ENCODE measurements at regions not wholly inside any gene's neighbourhood (a gene's known extent, or its start where the extent isn't known, plus 50 kb on each side); places are given as distances from the start of the nearest gene placed in this dataset.

- DNase-seq: no peak
These were observed 217.0 kb downstream of the SPRY2 start for GRCh38 chr13:80123945-80124344.

- DNase-seq: no peak
These were observed 219.9 kb downstream of the SPRY2 start for GRCh38 chr13:80121038-80121437.

DNA sequence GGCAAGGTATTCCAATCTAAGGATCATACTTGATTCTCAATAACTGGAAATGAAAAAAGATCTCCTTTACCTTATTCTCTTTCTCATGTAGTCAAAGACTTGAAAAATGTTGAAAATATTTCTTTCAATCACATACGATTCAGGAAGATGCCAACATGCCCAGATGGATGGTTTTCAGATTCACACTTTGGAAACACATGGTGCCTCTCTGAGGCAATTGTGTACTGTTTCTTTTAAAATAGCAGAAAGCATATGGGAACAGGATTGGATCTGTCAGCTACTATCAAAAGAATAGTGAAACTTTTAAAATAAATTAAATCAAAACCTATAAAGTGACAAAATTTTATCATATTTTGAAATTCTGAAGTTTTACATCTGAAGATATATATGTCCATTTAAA is 222.4 kb downstream of the SPRY2 start:
- no peak for DNase-seq

DNA sequence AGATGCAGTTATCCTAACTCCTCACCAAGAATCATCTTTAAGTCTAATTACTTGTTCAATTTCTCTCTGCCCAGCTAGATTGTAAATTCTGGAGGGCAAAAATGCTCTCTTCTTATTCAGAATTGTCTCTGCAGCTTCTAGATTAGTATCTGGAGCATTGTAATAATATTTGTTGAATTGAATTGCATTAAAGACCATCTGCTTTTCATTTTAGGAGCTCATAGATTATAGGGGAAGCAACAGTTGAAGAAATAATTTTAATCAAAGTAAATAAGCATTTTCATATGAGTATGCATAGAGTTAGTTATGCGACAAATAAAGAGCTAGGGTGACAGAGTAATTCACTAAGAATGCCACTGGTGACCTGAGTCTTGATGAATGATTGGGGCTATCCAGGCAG is 222.8 kb downstream of the SPRY2 start:
- no peak for DNase-seq

- no peak for DNase-seq
These were observed 223.4 kb downstream of the SPRY2 start for GRCh38 chr13:80117515-80117914.

DNA sequence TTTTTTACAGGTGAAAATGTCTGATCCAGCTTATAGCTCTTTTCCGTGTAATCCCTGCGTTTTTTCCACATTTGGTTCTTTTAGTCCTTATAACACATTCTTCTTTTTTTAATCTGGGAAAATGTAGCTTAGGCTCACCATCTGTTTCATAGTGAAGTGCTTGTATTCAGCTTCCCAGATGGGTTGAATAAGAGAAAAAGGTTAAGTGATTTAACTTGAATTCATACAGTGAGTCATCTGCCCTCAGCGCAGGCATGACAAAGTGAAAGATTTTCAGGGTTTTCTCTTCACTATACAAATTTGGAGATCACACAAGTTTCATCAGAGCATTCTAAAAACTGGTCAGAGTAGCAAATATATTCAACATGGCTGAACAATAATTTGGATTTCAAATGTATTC is 224.8 kb downstream of the SPRY2 start:
- no peak for DNase-seq

DNA sequence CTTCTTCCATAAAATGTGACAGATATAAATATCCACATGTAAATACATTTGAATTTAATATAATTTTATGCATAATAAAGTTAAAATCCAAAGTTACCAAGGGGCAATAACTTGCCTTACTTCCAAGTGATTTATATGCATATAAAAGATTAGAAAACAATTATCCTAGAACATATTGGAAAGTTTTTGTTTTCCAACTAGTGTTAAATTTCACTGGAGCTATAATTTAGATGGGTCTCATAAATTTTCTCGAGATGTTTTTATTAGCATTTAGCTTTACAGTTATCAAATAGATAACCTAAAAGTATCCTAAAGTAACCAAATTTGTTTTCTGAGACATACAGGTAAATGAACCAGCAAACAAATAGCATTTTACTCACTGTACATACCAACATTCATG is 225.3 kb downstream of the SPRY2 start:
- DNase-seq: no peak

DNA sequence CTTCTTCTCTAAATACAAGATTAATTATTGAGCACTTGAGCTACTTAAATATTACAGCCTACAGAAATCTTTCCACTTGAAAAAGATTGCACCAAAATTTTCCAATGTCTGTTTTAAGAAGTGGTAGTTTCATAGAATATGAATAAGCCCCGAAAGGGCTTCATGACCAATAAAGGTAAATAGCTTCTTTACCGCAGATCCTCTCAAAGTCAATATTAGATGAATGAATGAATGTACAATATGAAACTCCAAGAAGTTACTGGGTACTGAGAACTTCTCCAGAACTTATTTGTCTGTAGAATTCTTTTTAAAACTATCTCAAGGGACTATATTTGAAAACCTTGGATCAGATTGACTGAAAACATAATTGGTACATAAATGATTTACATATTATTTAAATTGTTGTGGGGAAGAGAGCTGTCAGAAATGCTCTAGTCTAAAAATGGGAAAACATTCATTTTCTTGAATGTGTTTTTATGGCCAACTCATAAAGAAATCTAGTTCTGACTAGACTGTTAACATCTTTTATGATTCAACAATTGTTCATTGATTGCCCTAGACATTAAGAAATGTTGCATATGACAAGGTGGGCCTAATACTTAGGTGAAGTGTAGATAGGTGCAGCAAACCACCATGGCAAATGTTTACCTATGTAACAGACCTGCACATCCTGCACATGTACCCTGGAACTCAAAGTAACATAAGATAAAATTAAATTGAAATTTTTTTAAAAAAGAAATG is 227.0 kb downstream of the SPRY2 start:
- no peak for DNase-seq

DNA sequence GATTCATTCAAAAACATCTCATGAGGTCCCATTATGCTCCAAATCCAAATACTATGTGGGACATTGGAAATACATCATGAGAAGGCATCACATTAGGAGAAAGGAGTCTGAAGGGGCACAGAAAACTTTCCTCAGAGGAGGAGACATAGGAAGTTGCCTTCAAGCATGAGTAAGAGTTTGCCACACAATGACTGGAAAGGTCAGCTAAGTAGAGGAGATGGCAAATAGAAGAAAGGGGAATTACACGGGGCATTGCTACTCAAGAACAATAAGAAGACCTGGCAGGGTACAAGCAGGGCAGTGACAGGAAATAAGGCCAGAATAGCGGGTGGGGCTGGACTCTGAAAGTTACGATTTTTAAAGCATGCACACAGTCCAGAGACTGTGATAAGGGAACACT is 231.6 kb downstream of the SPRY2 start:
- DNase-seq: no peak

GRCh38 chr13:80105350-80105749 is 235.6 kb downstream of the SPRY2 start:
- DNase-seq: no peak

- no peak for DNase-seq
These were observed 239.9 kb downstream of the SPRY2 start for GRCh38 chr13:80101040-80101439.

- DNase-seq: no peak
These were observed 240.3 kb downstream of the SPRY2 start for GRCh38 chr13:80100636-80101035.

DNA sequence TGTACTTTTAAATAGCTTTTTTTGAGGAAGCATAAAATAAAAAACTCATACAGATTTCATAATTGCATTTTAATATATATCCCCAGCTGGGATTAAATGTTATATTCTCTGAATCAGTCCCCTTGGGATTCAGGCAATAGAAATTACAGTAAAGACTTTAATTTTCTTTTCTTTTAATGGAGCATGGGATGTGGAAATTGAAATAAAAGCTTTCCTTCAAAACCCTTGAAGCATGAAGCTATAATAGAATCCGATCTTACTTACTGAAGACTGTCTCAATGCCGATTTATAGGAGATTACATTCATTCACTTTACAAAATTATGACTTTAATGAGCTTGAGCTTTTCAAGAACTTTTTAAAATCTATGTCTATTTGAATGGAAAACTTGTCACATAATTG is 243.4 kb downstream of the SPRY2 start:
- DNase-seq: no peak

DNA sequence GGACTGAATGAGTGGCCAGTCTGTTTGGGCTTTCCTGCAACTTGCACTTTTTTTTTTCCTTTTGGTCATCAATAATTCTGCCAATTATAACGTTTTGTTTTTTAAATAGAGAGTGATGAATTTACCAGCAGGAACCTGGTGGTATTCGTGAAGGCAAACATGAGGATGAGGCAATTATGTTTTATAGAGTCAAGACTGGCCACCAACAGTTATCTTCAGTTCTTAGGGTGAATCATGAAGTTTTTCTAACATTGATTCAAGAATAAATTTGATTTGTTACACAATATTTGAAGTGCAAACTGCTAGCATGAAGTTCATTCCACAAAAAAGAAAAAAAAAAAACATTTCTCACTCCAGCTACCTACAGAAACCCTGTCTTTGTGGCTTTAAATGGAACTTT is 244.5 kb downstream of the SPRY2 start:
- DNase-seq: no peak

DNA sequence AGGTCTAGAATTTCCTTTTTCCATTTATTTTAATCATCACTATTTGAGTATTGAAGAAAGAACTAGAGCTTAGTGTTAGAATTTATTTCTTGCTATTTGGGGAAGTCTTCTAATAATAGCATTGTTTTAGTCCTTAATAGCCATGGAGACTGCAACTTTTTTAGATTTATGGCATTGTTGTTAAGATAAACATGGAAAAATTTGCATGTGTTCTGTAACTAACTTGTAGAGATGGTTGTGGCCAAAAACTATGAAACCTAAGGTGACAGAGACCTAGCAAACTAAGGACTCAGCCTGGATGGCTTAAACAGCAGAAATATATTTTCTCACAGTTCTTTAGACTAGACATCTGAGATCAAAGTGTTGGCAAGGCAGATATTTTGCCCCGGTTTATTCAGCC is 246.4 kb downstream of the SPRY2 start:
- no peak for DNase-seq

- no peak for DNase-seq
These were observed 247.0 kb downstream of the SPRY2 start for GRCh38 chr13:80093888-80094287.

DNA sequence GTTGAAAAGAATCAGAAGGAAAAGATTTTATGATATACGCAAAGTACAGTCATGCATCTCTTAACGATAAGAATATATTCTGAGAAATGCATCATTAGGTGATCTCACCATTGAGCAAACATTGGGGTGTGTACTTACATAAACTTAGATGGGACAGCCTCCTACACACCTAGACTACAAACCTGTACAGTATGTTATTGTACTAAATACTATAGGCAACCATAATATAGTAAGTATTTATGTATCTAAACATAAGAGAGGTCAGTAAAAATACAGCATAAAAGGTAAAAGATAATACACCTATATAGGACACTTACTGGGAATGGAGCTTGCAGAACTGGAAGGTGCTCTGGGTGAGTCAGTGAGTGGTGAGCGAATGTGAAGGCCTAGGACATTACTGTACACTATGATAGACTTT is 254.6 kb downstream of the SPRY2 start:
- DNase-seq: no peak

GRCh38 chr13:80083853-80084676 is 256.9 kb downstream of the SPRY2 start:
- DNase-seq: no peak

DNA sequence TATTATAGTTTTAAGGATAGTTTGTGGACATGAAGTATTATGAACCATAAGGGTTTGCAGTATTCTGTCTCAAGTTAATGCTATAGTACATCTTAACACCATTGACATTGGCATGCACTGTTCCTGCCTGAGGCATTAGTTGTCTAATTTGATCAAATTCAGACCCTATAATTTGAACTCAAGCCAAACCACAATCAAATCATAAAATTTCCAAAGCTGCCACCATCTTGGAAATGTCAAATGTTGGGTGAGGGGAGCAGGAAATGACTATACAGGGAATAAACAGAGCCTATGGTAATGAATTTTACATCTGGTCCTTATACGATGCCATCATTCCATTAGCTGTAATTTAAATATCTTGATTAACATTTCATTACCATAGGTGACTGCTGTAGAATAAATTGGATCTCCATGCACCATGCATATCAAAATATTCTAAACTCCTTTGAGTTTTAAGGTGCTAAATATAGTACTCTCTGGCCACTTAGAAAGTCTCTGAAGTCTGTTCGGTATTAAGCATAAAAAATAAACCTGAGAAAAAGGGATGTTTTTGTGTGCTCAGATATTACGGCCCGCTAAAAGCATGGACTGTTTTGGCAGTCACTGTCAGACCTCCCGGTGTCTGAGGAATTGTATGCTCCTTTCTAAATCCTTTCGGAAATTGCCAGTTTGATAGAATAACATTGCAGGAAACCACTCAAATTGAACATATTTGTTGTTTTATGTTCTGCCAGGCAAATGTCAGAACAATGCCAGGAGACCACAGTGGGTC is 257.7 kb downstream of the SPRY2 start:
- no peak for DNase-seq

- no peak for DNase-seq
These were observed 258.4 kb downstream of the SPRY2 start for GRCh38 chr13:80082396-80083080.

DNA sequence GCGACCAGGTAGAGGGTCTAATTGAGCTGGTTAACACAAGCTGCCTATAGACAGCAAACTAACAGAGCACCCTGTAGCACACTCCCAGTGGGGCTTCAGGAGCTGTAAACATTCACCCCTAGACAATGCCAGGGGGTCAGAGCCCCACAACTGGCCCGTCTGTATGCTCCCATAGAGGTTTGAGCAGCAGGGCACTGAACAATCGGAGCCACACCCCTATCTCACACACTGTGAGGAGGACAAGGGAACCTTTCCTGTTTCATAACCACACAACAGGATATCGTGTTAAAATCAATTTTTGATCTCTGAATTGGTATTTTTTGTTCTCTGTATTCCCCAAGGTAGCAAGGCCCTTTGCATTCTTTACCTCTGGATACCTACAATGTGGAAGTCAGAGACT is 266.1 kb downstream of the SPRY2 start:
- no peak for DNase-seq

DNA sequence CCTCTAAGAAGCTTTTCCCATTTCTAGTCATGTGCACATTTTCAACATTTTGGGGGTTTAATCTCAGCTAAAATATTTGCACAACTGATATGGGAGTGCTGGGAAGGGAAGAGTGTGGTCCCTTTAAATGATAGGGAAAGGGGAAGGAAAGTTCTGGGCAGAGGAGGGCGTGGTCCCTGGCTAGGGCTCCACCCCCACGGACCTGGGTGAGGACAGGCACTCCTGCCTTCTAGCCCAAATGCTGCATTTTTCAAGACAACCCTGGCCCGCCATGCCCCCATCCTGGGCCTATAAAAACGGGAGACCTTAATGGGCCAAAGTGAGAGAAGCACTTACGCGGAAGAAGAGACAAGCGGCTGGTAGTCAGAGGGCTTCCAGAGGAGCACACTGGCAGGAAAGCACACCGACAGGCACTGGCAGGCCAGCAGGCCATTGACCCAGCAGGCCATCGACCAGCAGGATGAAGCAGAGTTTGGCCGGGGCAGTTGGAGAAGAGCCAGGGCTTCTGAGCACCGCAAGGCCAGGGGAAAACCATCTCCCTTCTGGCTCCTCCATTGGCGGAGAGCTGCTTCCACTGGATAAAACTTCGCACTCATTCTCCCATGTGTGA is 266.7 kb downstream of the SPRY2 start:
- no peak for DNase-seq

GRCh38 chr13:80072231-80072630 is 268.7 kb downstream of the SPRY2 start:
- DNase-seq: no peak
